H9 (cell line): ENCODE measurements at regions not wholly inside any gene's neighbourhood (a gene's known extent, or its start where the extent isn't known, plus 50 kb on each side); places are given as distances from the start of the nearest gene placed in this dataset.

ENCODE experiments used
- DNase-seq: peaks from one replicate; pipeline ENCODE4 v3.0.0-alpha.2; 2017
- H2AFZ ChIP-seq: one replicate; pipeline ENCODE4 v1.6.1; 2013; ENCODE audit warnings: mild to moderate bottlenecking, low read length, control low read depth, moderate library complexity
- H2AK5ac ChIP-seq: 2 replicates; pipeline ENCODE4 v1.6.1; 2013; ENCODE audit warnings: low read length, control low read depth, mixed read lengths; ENCODE audit not compliant: insufficient read length
- H2BK120ac ChIP-seq: one replicate; pipeline ENCODE4 v1.6.1; 2013; ENCODE audit warnings: low read depth, mild to moderate bottlenecking, low read length, control low read depth, inconsistent platforms; ENCODE audit not compliant: poor library complexity, severe bottlenecking
- H2BK12ac ChIP-seq: 2 replicates; pipeline ENCODE4 v1.6.1; 2013; ENCODE audit warnings: low read length, control low read depth, mixed read lengths, low read depth; ENCODE audit not compliant: insufficient read length
- H2BK15ac ChIP-seq: 2 replicates; pipeline ENCODE4 v1.6.1; 2013; ENCODE audit warnings: low read depth, low read length, control low read depth
- H2BK20ac ChIP-seq: one replicate; pipeline ENCODE4 v1.6.1; 2013; ENCODE audit warnings: low read depth, mild to moderate bottlenecking, low read length, control low read depth, inconsistent platforms; ENCODE audit not compliant: poor library complexity, severe bottlenecking
- H2BK5ac ChIP-seq: 2 replicates; pipeline ENCODE4 v1.6.1; 2013; ENCODE audit warnings: low read length, control low read depth, mixed read lengths; ENCODE audit not compliant: insufficient read length
- H3K14ac ChIP-seq: 2 replicates; pipeline ENCODE4 v1.6.1; 2013; ENCODE audit warnings: low read length, control low read depth; ENCODE audit not compliant: insufficient read depth
- H3K18ac ChIP-seq: 2 replicates; pipeline ENCODE4 v1.6.1; 2013; ENCODE audit warnings: low read depth, mild to moderate bottlenecking, mixed read lengths, low read length, control low read depth; ENCODE audit not compliant: insufficient read length
- H3K23ac ChIP-seq: 2 replicates; pipeline ENCODE4 v1.6.1; 2013; ENCODE audit warnings: low read length, control low read depth, mixed read lengths, low read depth; ENCODE audit not compliant: insufficient read length
- H3K23me2 ChIP-seq: 2 replicates; pipeline ENCODE4 v1.6.1; 2013; ENCODE audit warnings: low read depth, mild to moderate bottlenecking, mixed read lengths, low read length, control low read depth; ENCODE audit not compliant: insufficient read length, poor library complexity, severe bottlenecking
- H3K27ac ChIP-seq: 2 replicates; pipeline ENCODE4 v1.5.1; 2013; ENCODE audit warnings: low read length, control low read depth, mixed read lengths, low read depth; ENCODE audit not compliant: insufficient read length
- H3K27me3 ChIP-seq: 2 replicates; pipeline ENCODE4 v1.6.1; 2013; ENCODE audit warnings: low read length, control low read depth, inconsistent platforms; ENCODE audit not compliant: insufficient read depth
- H3K4ac ChIP-seq: 2 replicates; pipeline ENCODE4 v1.6.1; 2013; ENCODE audit warnings: low read depth, mild to moderate bottlenecking, control low read depth, inconsistent platforms, low read length, moderate library complexity
- H3K4me1 ChIP-seq: 2 replicates; pipeline ENCODE4 v1.6.1; 2013; ENCODE audit warnings: low read length, control low read depth, inconsistent platforms; ENCODE audit not compliant: insufficient read depth
- H3K4me2 ChIP-seq: 2 replicates; pipeline ENCODE4 v1.6.1; 2013; ENCODE audit warnings: low read length, control low read depth, mixed read lengths; ENCODE audit not compliant: insufficient read length, insufficient read depth
- H3K56ac ChIP-seq: 2 replicates; pipeline ENCODE4 v1.6.1; 2013; ENCODE audit warnings: low read depth, mild to moderate bottlenecking, mixed read lengths, low read length, control low read depth; ENCODE audit not compliant: insufficient read length
- H3K79me1 ChIP-seq: 2 replicates; pipeline ENCODE4 v1.6.1; 2013; ENCODE audit warnings: low read depth, mild to moderate bottlenecking, moderate library complexity, low read length, control low read depth, inconsistent platforms; ENCODE audit not compliant: insufficient read depth, poor library complexity, severe bottlenecking
- H3K79me2 ChIP-seq: 2 replicates; pipeline ENCODE4 v1.6.1; 2013; ENCODE audit warnings: low read length, control low read depth, inconsistent platforms; ENCODE audit not compliant: insufficient read depth
- H3K9ac ChIP-seq: 2 replicates; pipeline ENCODE4 v1.6.1; 2013; ENCODE audit warnings: low read length, control low read depth, mixed read lengths; ENCODE audit not compliant: insufficient read length; ENCODE audit errors: extremely low read depth
- H3K9me3 ChIP-seq: one replicate; pipeline ENCODE4 v1.6.1; 2013; ENCODE audit warnings: low read depth, low read length, inconsistent platforms; ENCODE audit not compliant: control insufficient read depth
- H3T11ph ChIP-seq: one replicate; pipeline ENCODE4 v1.6.1; 2013; ENCODE audit warnings: mild to moderate bottlenecking, low read length, control low read depth, inconsistent platforms
- H4K20me1 ChIP-seq: one replicate; pipeline ENCODE4 v1.6.1; 2013; ENCODE audit not compliant: control insufficient read depth, insufficient read length, insufficient read depth
- H4K5ac ChIP-seq: 2 replicates; pipeline ENCODE4 v1.6.1; 2013; ENCODE audit warnings: low read depth, mild to moderate bottlenecking, mixed read lengths, low read length, control low read depth; ENCODE audit not compliant: insufficient read length
- H4K8ac ChIP-seq: replicated peaks from 2 replicates; pipeline ENCODE4 v1.6.1; 2013; ENCODE audit warnings: low read length, control low read depth, mixed read lengths, low read depth; ENCODE audit not compliant: insufficient read length
- H4K91ac ChIP-seq: 2 replicates; pipeline ENCODE4 v1.6.1; 2013; ENCODE audit warnings: low read depth, mild to moderate bottlenecking, moderate library complexity, mixed read lengths, low read length, control low read depth; ENCODE audit not compliant: insufficient read length
- H3K27ac Mint-ChIP-seq, 3 experiments: 2 replicates in 2 of 3; 3 replicates in 1 of 3; pipeline ENCODE4 v1.8.0; 2020 to 2021; ENCODE audit warnings: mixed read lengths in 3 of 3, mild to moderate bottlenecking in 1 of 3, moderate library complexity in 1 of 3
- H3K27me3 Mint-ChIP-seq: 2 replicates; pipeline ENCODE4 v1.8.0; 2021; ENCODE audit warnings: low read depth, mild to moderate bottlenecking, moderate library complexity, mixed read lengths
- H3K36me3 Mint-ChIP-seq, 3 experiments: 2 replicates in 2 of 3; 3 replicates in 1 of 3; pipeline ENCODE4 v1.8.0; 2020 to 2021; ENCODE audit warnings: low read depth in 3 of 3, mixed read lengths in 3 of 3; ENCODE audit not compliant: insufficient read depth in 1 of 3
- H3K4me1 Mint-ChIP-seq, 2 experiments: 2 replicates each; pipeline ENCODE4 v1.8.0; 2020; ENCODE audit warnings: mixed read lengths in 2 of 2
- H3K4me3 Mint-ChIP-seq, 2 experiments: 2 replicates in 1 of 2; 3 replicates in 1 of 2; pipeline ENCODE4 v1.8.0; 2020 to 2021; ENCODE audit warnings: mild to moderate bottlenecking in 2 of 2, mixed read lengths in 2 of 2, moderate library complexity in 1 of 2
- H3K9me3 Mint-ChIP-seq, 2 experiments: 2 replicates in 1 of 2; 3 replicates in 1 of 2; pipeline ENCODE4 v1.8.0; 2020; ENCODE audit warnings: mild to moderate bottlenecking in 2 of 2, mixed read lengths in 2 of 2, moderate library complexity in 1 of 2
- WGBS: extraction: QIAGEN DNeasy Blood & Tissue Kit; methylation state at CpG from one replicate; pipeline ENCODE4 v1.1.7; 2013; ENCODE audit warnings: missing lambda C conversion rate, low lambda C conversion rate, mixed read lengths; ENCODE audit not compliant: insufficient read length; ENCODE audit errors: extremely low coverage; 5-methylcytosine and 5-hydroxymethylcytosine counted together
- TF ChIP-seq, protein P1 (sequence below): fragments of 200-600 bp; sonication (generic); conservative IDR thresholded peaks from 3 replicates; pipeline ENCODE4 v1.8.0; 2021; ENCODE audit warnings: antibody characterized with exemption, mild to moderate bottlenecking

DNA sequence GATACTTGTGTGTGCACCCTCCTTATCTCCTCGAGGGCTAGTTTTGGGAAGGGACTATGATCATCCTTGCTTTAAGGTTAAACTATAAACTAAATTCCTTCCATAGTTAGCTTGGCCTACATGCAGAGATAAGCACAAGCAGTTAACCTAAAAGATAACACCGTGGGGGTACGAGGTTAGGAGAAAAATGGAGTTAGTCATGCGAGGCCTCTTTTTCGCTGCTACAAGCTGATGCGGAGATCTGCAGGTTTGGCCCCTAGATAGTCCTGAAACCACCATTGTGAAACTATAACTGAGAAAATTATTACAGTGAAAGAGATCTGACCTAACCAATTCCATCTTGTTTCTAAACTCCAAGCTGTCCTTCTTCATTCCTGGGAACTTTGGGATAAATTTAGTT, 113.7 kb upstream of the ZKSCAN2 start:
- H4K8ac ChIP-seq: no peak overlapping the region
- no peak overlapping the region for H3K4me3 Mint-ChIP-seq
- no peak overlapping the region for H3K4ac ChIP-seq
- peaks cover 14 to 18% of the 10 kb centered on the region in 2 experiments for H3K4me1 Mint-ChIP-seq
- no peaks in the 10 kb centered on the region for H3K27me3 Mint-ChIP-seq
- H3K18ac ChIP-seq: no peak overlapping the region
- no peak overlapping the region for H2BK15ac ChIP-seq
- H3K9me3 Mint-ChIP-seq: no peaks in the 10 kb centered on the region; a peak in 1 of 5 replicates
- no peak overlapping the region for H4K5ac ChIP-seq
- H2BK12ac ChIP-seq: no peak overlapping the region
- H3K9ac ChIP-seq: no peak overlapping the region
- H3K56ac ChIP-seq: no peak overlapping the region
- TF ChIP-seq, protein P1, sequence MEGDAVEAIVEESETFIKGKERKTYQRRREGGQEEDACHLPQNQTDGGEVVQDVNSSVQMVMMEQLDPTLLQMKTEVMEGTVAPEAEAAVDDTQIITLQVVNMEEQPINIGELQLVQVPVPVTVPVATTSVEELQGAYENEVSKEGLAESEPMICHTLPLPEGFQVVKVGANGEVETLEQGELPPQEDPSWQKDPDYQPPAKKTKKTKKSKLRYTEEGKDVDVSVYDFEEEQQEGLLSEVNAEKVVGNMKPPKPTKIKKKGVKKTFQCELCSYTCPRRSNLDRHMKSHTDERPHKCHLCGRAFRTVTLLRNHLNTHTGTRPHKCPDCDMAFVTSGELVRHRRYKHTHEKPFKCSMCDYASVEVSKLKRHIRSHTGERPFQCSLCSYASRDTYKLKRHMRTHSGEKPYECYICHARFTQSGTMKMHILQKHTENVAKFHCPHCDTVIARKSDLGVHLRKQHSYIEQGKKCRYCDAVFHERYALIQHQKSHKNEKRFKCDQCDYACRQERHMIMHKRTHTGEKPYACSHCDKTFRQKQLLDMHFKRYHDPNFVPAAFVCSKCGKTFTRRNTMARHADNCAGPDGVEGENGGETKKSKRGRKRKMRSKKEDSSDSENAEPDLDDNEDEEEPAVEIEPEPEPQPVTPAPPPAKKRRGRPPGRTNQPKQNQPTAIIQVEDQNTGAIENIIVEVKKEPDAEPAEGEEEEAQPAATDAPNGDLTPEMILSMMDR: no peak
- H3K4me2 ChIP-seq: no peak overlapping the region
- H3K27ac ChIP-seq: no peak overlapping the region
- H2BK5ac ChIP-seq: no peak overlapping the region
- H2BK120ac ChIP-seq: no peak overlapping the region
- no peak overlapping the region for H2BK20ac ChIP-seq
- no peaks in the 10 kb centered on the region for H3K79me1 ChIP-seq
- H3K36me3 Mint-ChIP-seq: peaks cover 0 to 4% (median 2%) of the 10 kb centered on the region in 3 experiments; a peak in 2 of 7 replicates
- no peak overlapping the region for H3T11ph ChIP-seq
- no CpG with 5 or more reads among the region's 6 CpGs for WGBS
- no peaks in the 10 kb centered on the region for H3K27me3 ChIP-seq
- H2AFZ ChIP-seq: no peak overlapping the region
- H3K27ac Mint-ChIP-seq: no peak overlapping the region
- H3K4me1 ChIP-seq: no peaks in the 10 kb centered on the region
- no peak overlapping the region for H3K23ac ChIP-seq
- no peaks in the 10 kb centered on the region for H3K9me3 ChIP-seq
- no peak overlapping the region for H4K91ac ChIP-seq
- H3K79me2 ChIP-seq: no peaks in the 10 kb centered on the region
- no peaks in the 10 kb centered on the region for H3K23me2 ChIP-seq
- H3K14ac ChIP-seq: no peak overlapping the region
- H2AK5ac ChIP-seq: no peak overlapping the region
- DNase-seq: no peak
- no peaks in the 10 kb centered on the region for H4K20me1 ChIP-seq
